NCI-H1048 (cell line): ENCODE measurements at regions not wholly inside any gene's neighbourhood (a gene's known extent, or its start where the extent isn't known, plus 50 kb on each side); places are given as distances from the start of the nearest gene placed in this dataset.
"Not testable (repeated sequence)": the region's sequence is repeated elsewhere in the genome, so short reads cannot be mapped to it uniquely, and the experiment has no call there.

Experiments used
- DNase-seq: peaks from one replicate; lab custom pipeline; 2025; lab: John Stamatoyannopoulos, UW

GRCh38 chr3:78426454-78426853 lies 1341.3 kb downstream of the ROBO1 start:
- no peak for DNase-seq

GRCh38 chr3:78427303-78427702 lies 1340.5 kb downstream of the ROBO1 start:
- no peak for DNase-seq

GRCh38 chr3:78430741-78431140 lies 1337.1 kb downstream of the ROBO1 start:
- no peak for DNase-seq

- DNase-seq = no peak
Observed at GRCh38 chr3:78434801-78435200, 1333.0 kb downstream of the ROBO1 start.

GRCh38 chr3:78455166-78455565 lies 1312.6 kb downstream of the ROBO1 start:
- no peak for DNase-seq

GRCh38 chr3:78455712-78456433 lies 1311.9 kb downstream of the ROBO1 start:
- no peak for DNase-seq

GRCh38 chr3:78459796-78460195 lies 1308.0 kb downstream of the ROBO1 start:
- DNase-seq = no peak

- no peak for DNase-seq
Observed at GRCh38 chr3:78462021-78462420, 1305.8 kb downstream of the ROBO1 start.

GRCh38 chr3:78476076-78476475 lies 1291.7 kb downstream of the ROBO1 start:
- DNase-seq = no peak

GRCh38 chr3:78481050-78481449 lies 1286.7 kb downstream of the ROBO1 start:
- DNase-seq = no peak

GRCh38 chr3:78483090-78483489 lies 1284.7 kb downstream of the ROBO1 start:
- no peak for DNase-seq

GRCh38 chr3:78494851-78495250 lies 1272.9 kb downstream of the ROBO1 start:
- DNase-seq = no peak

- no peak for DNase-seq
Observed at GRCh38 chr3:78495301-78495700, 1272.5 kb downstream of the ROBO1 start.

GRCh38 chr3:78496501-78496900 lies 1271.3 kb downstream of the ROBO1 start:
- no peak for DNase-seq

GRCh38 chr3:78497021-78497420 lies 1270.8 kb downstream of the ROBO1 start:
- DNase-seq = no peak

GRCh38 chr3:78497767-78498166 lies 1270.0 kb downstream of the ROBO1 start:
- DNase-seq = no peak

- no peak for DNase-seq
Observed at GRCh38 chr3:78506061-78506460, 1261.7 kb downstream of the ROBO1 start.

GRCh38 chr3:78506581-78507195 lies 1261.1 kb downstream of the ROBO1 start:
- no peak for DNase-seq

- no peak for DNase-seq
Observed at GRCh38 chr3:78507196-78507984, 1260.4 kb downstream of the ROBO1 start.

GRCh38 chr3:78511840-78512239 lies 1256.0 kb downstream of the ROBO1 start:
- DNase-seq = no peak

GRCh38 chr3:78512786-78513185 lies 1255.0 kb downstream of the ROBO1 start:
- DNase-seq = not testable (repeated sequence)

- DNase-seq = no peak
Observed at GRCh38 chr3:78516437-78516836, 1251.4 kb downstream of the ROBO1 start.

- no peak for DNase-seq
Observed at GRCh38 chr3:78516937-78517336, 1250.9 kb downstream of the ROBO1 start.
